HCT116 (cell line): ENCODE measurements at regions not wholly inside any gene's neighbourhood (a gene's known extent, or its start where the extent isn't known, plus 50 kb on each side); places are given as distances from the start of the nearest gene placed in this dataset.

ENCODE experiments used
- ATAC-seq: fragments of 200-7000 bp; cut with Tn5 transposase; 2 replicates; pipeline ENCODE4 v1.9.1; 2020; ENCODE audit warnings: mild to moderate bottlenecking, moderate library complexity
- BruUV-seq: library from RNA; stranded (reverse); fragments of 400-500 nt; replicated peaks from 2 replicates; lab custom pipeline; 2021; lab: Mats Ljungman, UMichigan
- CTCF ChIA-PET: fragments of 300-600 bp; sonication (Branson Sonifier 250); formaldehyde crosslinking; loops from one replicate; lab custom pipeline; 2021; ENCODE audit warnings: antibody characterized with exemption; lab: Charles Lee
- POLR2A ChIA-PET: fragments of 300-600, 350-600 bp; sonication (Branson Sonifier 250); formaldehyde crosslinking; loops from one replicate; lab custom pipeline; 2021; ENCODE audit warnings: antibody characterized with exemption; lab: Charles Lee
- RAD21 ChIA-PET, 2 experiments: fragments of 300-600 bp; sonication (Branson Sonifier 250); formaldehyde crosslinking; loops; one replicate each; lab custom pipeline; 2023; ENCODE audit warnings: low total read pairs in 2 of 2; ENCODE audit not compliant: uncharacterized antibody in 2 of 2, unreplicated experiment in 2 of 2, low non-redundant PET in 1 of 2; lab: Charles Lee
- DNase-seq: peaks from one replicate; pipeline ENCODE4 v3.0.0-alpha.2; 2010; ENCODE audit warnings: low read depth, low spot score
- H2AFZ ChIP-seq: fragments of 200-600 bp; shearing (Covaris generic), sonication (generic); 2 replicates; pipeline ENCODE4 v1.6.1; 2017; ENCODE audit warnings: low read depth, mixed run types, mixed read lengths, antibody characterized with exemption, low read length; ENCODE audit not compliant: poor library complexity, severe bottlenecking
- H3K27ac ChIP-seq: 2 replicates; pipeline ENCODE4 v1.5.1; 2012; ENCODE audit warnings: low read depth, low read length
- H3K27me3 ChIP-seq: fragments of 200-600 bp; sonication (generic); 2 replicates; pipeline ENCODE4 v1.6.1; 2016; ENCODE audit warnings: mixed run types, low read length, mixed read lengths; ENCODE audit not compliant: insufficient read depth
- H3K36me3 ChIP-seq, 2 experiments: fragments of 200-500 bp in 1 of 2; fragments of 200-600 bp in 1 of 2; sonication (Bioruptor generic) in 1 of 2; sonication (generic) in 1 of 2; 2 replicates each; pipeline versions ENCODE4 v1.5.1 to v1.6.1; 2014 to 2016; ENCODE audit warnings: low read length in 2 of 2, inconsistent platforms in 1 of 2, mixed read lengths in 1 of 2, mixed run types in 1 of 2; ENCODE audit not compliant: insufficient read depth in 2 of 2, control insufficient read depth in 1 of 2
- H3K4me1 ChIP-seq, 2 experiments: fragments of 200-600 bp in 1 of 2; sonication (generic) in 1 of 2; 2 replicates each; pipeline versions ENCODE4 v1.5.1 to v1.6.1; 2012 to 2017; ENCODE audit warnings: low read length in 2 of 2, inconsistent platforms in 1 of 2, mild to moderate bottlenecking in 1 of 2, mixed read lengths in 1 of 2, mixed run types in 1 of 2, moderate library complexity in 1 of 2; ENCODE audit not compliant: insufficient read depth in 2 of 2, control insufficient read depth in 1 of 2
- H3K4me2 ChIP-seq: fragments of 200-600 bp; sonication (generic); 2 replicates; pipeline ENCODE4 v1.6.1; 2017; ENCODE audit warnings: mixed run types, low read length, mixed read lengths
- H3K4me3 ChIP-seq, 2 experiments: fragments of 200-600 bp in 1 of 2; sonication (generic) in 1 of 2; replicated peaks in 1 of 2; 2 replicates each; pipeline ENCODE4 v1.5.1; 2011 to 2016; ENCODE audit warnings: low read length in 2 of 2, control low read depth in 1 of 2, low read depth in 1 of 2, mild to moderate bottlenecking in 1 of 2, mixed read lengths in 1 of 2, mixed run types in 1 of 2
- H3K79me2 ChIP-seq: fragments of 200-600 bp; sonication (generic); 2 replicates; pipeline ENCODE4 v1.6.1; 2017; ENCODE audit warnings: mild to moderate bottlenecking, mixed run types, low read length, moderate library complexity, mixed read lengths; ENCODE audit not compliant: insufficient read depth
- H3K9ac ChIP-seq: fragments of 200-600 bp; sonication (generic); 2 replicates; pipeline ENCODE4 v1.6.1; 2016; ENCODE audit warnings: low read length, mixed read lengths
- H3K9me2 ChIP-seq: fragments of 200-600 bp; sonication (generic), shearing (Covaris generic); 2 replicates; pipeline ENCODE4 v1.6.1; 2017; ENCODE audit warnings: mixed run types, mild to moderate bottlenecking, moderate library complexity; ENCODE audit not compliant: insufficient read depth
- H3K9me3 ChIP-seq, 2 experiments: fragments of 200-500 bp in 1 of 2; fragments of 200-600 bp in 1 of 2; sonication (Bioruptor generic) in 1 of 2; sonication (generic) in 1 of 2; 2 replicates each; pipeline ENCODE4 v1.6.1; 2014 to 2017; ENCODE audit warnings: low read length in 2 of 2, mixed read lengths in 2 of 2, inconsistent platforms in 1 of 2, low read depth in 1 of 2, mild to moderate bottlenecking in 1 of 2, mixed run types in 1 of 2, moderate library complexity in 1 of 2; ENCODE audit not compliant: control insufficient read depth in 1 of 2, insufficient read depth in 1 of 2
- H4K20me1 ChIP-seq: fragments of 200-600 bp; sonication (generic), shearing (Covaris generic); 2 replicates; pipeline ENCODE4 v1.6.1; 2017; ENCODE audit warnings: mixed run types, mild to moderate bottlenecking, moderate library complexity; ENCODE audit not compliant: insufficient read depth
- CEBPB ChIP-seq: IDR thresholded peaks from 2 replicates; pipeline ENCODE4 v1.6.1; 2012; ENCODE audit warnings: low read depth
- ELF1 ChIP-seq: IDR thresholded peaks from 2 replicates; pipeline ENCODE4 v1.6.1; 2012; ENCODE audit warnings: low read depth, borderline replicate concordance
- POLR2A ChIP-seq: IDR thresholded peaks from 2 replicates; pipeline ENCODE4 v1.7.0; 2011; ENCODE audit warnings: borderline replicate concordance; ENCODE audit not compliant: insufficient read depth, insufficient read length; ENCODE audit errors: extremely low read depth
- POLR2AphosphoS5 ChIP-seq: IDR thresholded peaks from 2 replicates; pipeline ENCODE4 v1.6.1; 2011; ENCODE audit warnings: mild to moderate bottlenecking, low read depth, low read length, moderate library complexity
- RAD21 ChIP-seq: IDR thresholded peaks from 2 replicates; pipeline ENCODE4 v1.6.1; 2012; ENCODE audit warnings: low read depth, mild to moderate bottlenecking
- SIN3A ChIP-seq: IDR thresholded peaks from 2 replicates; pipeline ENCODE4 v1.6.1; 2012; ENCODE audit warnings: low read depth
- YY1 ChIP-seq: IDR thresholded peaks from 2 replicates; pipeline ENCODE4 v1.6.1; 2011; ENCODE audit warnings: low read length, low read depth, moderate library complexity, mild to moderate bottlenecking; ENCODE audit not compliant: insufficient replicate concordance; ENCODE audit errors: extremely low read depth
- ZBTB33 ChIP-seq: IDR thresholded peaks from 2 replicates; pipeline ENCODE4 v1.6.1; 2011; ENCODE audit warnings: mild to moderate bottlenecking, low read length, moderate library complexity; ENCODE audit not compliant: insufficient replicate concordance; ENCODE audit errors: extremely low read depth
- ZFX ChIP-seq: fragments of 450-650 bp; IDR thresholded peaks from 2 replicates; pipeline ENCODE4 v1.6.1; 2017
- intact Hi-C: fragments of 100-400 bp; cut with micrococcal nuclease; formaldehyde crosslinking; loops from 2 replicates; pipeline ENCODE4 v1.10.0; 2022
- TF ChIP-seq, protein P1 (sequence below): IDR thresholded peaks from 2 replicates; pipeline ENCODE4 v1.6.1; 2012

DNA sequence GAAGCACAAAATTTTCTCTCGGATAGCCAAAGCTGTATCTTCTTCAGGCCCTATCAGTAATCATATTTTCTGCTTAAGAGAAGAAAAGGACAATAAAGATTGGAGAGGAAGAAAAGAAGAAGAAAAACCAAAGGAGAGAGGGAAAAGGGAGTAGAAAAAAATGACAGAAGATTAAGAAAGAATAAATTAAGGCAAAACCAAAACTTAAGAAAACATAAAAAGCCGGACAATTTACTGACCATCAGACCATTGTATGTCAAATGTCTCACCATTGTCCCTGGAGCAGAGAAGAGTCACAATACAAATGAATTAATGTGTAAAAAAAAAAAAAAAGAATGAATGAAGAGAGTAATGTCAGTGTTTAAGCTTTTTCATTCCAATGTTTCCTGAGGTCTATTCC, 1274.8 kb downstream of the FSCB start (continued):
- TF ChIP-seq, protein P1, sequence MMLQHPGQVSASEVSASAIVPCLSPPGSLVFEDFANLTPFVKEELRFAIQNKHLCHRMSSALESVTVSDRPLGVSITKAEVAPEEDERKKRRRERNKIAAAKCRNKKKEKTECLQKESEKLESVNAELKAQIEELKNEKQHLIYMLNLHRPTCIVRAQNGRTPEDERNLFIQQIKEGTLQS: no peak
- TF ChIP-seq ELF1 (no peak), ZFX (no peak), YY1 (no peak), POLR2AphosphoS5 (no peak), CEBPB (no peak), POLR2A (no peak), RAD21 (no peak), ZBTB33 (no peak)

DNA sequence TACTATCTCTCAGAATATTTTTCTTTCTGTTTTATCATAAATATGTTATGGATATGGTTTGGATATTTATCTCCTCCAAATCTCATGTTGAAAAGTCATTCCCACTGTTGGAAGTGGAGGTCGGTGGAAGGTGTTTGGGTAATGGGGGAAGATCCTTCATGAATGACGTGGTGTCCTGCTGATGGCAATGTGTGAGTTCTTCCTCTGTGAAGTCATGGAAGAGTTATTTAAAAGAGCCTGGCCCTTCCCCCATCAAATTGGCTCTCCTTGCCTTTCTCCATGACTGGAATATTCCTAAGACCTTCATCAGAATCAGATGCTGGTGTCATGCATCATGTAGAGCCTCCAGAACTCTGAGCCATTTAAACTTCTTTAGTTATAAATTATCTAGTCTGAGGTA, 1291.6 kb downstream of the FSCB start:
- ChIA-PET CTCF (no interaction called here), RAD21 (no interaction called here), POLR2A (no interaction called here)
- intact Hi-C loops: no loop called here
- Histone ChIP-seq H3K4me1 (no peaks in the 10 kb centered on the region), H3K79me2 (no peaks in the 10 kb centered on the region), H3K9me2 (no peaks in the 10 kb centered on the region), H3K27ac (no peak overlapping the region), H3K9ac (no peak overlapping the region), H4K20me1 (no peaks in the 10 kb centered on the region), H3K36me3 (no peaks in the 10 kb centered on the region), H3K27me3 (no peaks in the 10 kb centered on the region), H3K4me3 (no peak overlapping the region), H3K9me3 (0 out of 4 replicates have a peak, but pooled peaks cover 0 to 3% of the 10 kb centered on the region in 2 experiments), H2AFZ (no peak overlapping the region), H3K4me2 (no peak overlapping the region)
- DNase-seq (no peak), ATAC-seq (no peak)
- no TSS peak for BruUV-seq
- TF ChIP-seq, protein P1: no peak
- TF ChIP-seq RAD21: no peak
- no peak for TF ChIP-seq SIN3A
